ENCODE measurements at regions not wholly inside any gene's neighbourhood (a gene's known extent, or its start where the extent isn't known, plus 50 kb on each side); places are given as distances from the start of the nearest gene placed in this dataset.

DNA sequence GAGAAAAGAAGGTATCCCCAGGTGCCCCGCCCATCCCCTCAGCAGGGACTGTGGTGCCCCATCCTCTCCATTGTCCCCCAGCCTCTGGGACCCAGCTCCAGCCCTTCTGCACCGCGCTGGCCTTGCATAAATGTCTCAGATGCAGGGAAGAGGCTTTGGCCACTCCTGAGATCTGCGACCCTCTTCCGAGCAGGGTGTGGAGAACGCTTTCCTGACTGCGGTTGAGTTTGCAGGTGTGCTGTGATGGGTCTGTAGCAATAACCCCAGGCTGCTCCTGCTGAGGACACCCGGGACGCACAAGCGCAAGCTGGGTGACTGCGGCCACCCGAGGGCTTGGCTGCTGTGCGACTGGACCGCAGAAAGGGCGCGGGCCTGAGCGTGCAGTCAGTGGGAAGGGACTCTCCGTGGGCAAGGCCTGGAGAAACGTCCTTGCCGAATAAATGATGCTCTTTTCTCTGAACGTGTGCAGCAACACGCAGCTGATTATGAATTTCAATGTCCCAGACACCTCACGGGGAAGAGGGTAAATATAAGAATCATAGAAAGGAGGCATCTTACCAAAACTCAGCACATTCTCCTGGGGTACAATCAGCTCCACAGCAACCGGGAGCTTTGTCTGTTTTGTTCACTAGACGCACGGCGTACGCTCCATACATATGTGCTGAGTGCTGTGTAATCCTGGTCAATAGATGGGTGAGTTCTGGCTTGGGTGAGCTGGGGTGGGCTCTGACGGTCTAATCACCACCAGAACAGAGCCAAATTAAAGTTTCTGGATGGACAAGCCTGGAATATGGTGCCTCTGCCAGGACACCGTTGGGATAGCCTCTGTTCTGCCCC, 67.5 kb upstream of the ZNF516 start:
- Histone ChIP-seq H3K36me3 (ENCODE audit: control insufficient read depth in 2 of 4, insufficient read depth in 4 of 4, low read length in 3 of 4) (no peaks in the 10 kb centered on the region), H3K4ac (replicated peaks; ENCODE audit: insufficient read length, low read depth, low read length) (no peak overlapping the region), H3K14ac (ENCODE audit: insufficient read length) (no peak overlapping the region), H3K27me3 (replicated peaks in 1 of 4; ENCODE audit: control insufficient read depth in 3 of 4, extremely low read depth in 1 of 4, insufficient read depth in 3 of 4, low read length in 3 of 4) (no peaks in the 10 kb centered on the region), H3K79me1 (ENCODE audit: low read depth, low read length) (no peaks in the 10 kb centered on the region), H2BK5ac (ENCODE audit: low read depth, low read length) (no peak overlapping the region), H3K79me2 (ENCODE audit: control insufficient read depth in 1 of 2, insufficient read depth in 2 of 2, low read length in 2 of 2) (no peaks in the 10 kb centered on the region), H2BK12ac (ENCODE audit: low read depth, low read length) (peak overlapping the region; percentile 68; the same call in 1 of the 2 replicates), H3K18ac (ENCODE audit: extremely low read depth, low read length) (no peak overlapping the region), H3K56ac (replicated peaks; ENCODE audit: insufficient read length, low read depth, low read length) (no peak overlapping the region), H3K4me1 (replicated peaks in 1 of 4; ENCODE audit: control insufficient read depth in 3 of 4, insufficient read depth in 4 of 4, low read length in 3 of 4) (peaks cover 0 to 8% (median 2%) of the 10 kb centered on the region in 4 experiments; a peak in 2 of 7 replicates), H2BK15ac (ENCODE audit: low read length) (peak overlapping the region; percentile 29; the same call in 1 of the 2 replicates), H3K4me2 (ENCODE audit: insufficient read depth in 1 of 2, low read depth in 2 of 2, low read length in 2 of 2) (no peak overlapping the region), H4K91ac (replicated peaks; ENCODE audit: insufficient read length, low read length) (no peak overlapping the region), H4K5ac (ENCODE audit: insufficient read length, low read depth, low read length) (no peak overlapping the region), H2AFZ (ENCODE audit: low read length) (no peak overlapping the region), H2BK120ac (replicated peaks; ENCODE audit: low read depth, low read length) (no peak overlapping the region), H4K20me1 (replicated peaks in 1 of 2; ENCODE audit: control insufficient read depth in 1 of 2, insufficient read depth in 2 of 2, low read length in 2 of 2) (no peaks in the 10 kb centered on the region), H2AK5ac (ENCODE audit: low read depth, low read length) (no peak overlapping the region), H3K23me2 (ENCODE audit: low read depth, low read length) (no peaks in the 10 kb centered on the region), H2BK20ac (ENCODE audit: low read length) (no peak overlapping the region), H3K4me3 (ENCODE audit: extremely low read depth in 1 of 4, insufficient read depth in 2 of 4, low read depth in 3 of 4, low read length in 4 of 4) (no peak overlapping the region), H3K9me3 (ENCODE audit: insufficient read depth in 2 of 2, low read depth in 1 of 2, low read length in 1 of 2) (no peaks in the 10 kb centered on the region), H3K27ac (ENCODE audit: low read depth, low read length) (no peak overlapping the region), H3K9ac (replicated peaks in 1 of 4; ENCODE audit: extremely low read depth in 1 of 4, low read depth in 3 of 4, low read length in 3 of 4) (no peak overlapping the region), H3K23ac (ENCODE audit: insufficient read length) (no peak overlapping the region), H4K8ac (ENCODE audit: extremely low read depth, insufficient read depth, low read length) (no peak overlapping the region)
- CTCF ChIA-PET (ENCODE audit: partially characterized antibody) = interaction anchor here (0.7 to 1.1 kb wide), 2 partner anchors 18 to 24 kb away, joined by 3 read pairs; no protein-coding TSS in a partner anchor
- TF ChIP-seq SIN3A (conservative IDR thresholded peaks at IDR 0.05 in 1 of 2, IDR thresholded peaks at IDR 0.05 in 1 of 2; ENCODE audit: low read depth in 1 of 2, low read length in 2 of 2) = no peak
- TF ChIP-seq CHD2 (IDR thresholded peaks at IDR 0.05; ENCODE audit: low read length) = no peak
- no peak for TF ChIP-seq SP2 (IDR thresholded peaks at IDR 0.05; ENCODE audit: low read length)
- TF ChIP-seq SP4 (IDR thresholded peaks at IDR 0.05; ENCODE audit: low read length) = no peak
- TF ChIP-seq CTBP2 (IDR thresholded peaks at IDR 0.05; ENCODE audit: borderline replicate concordance, insufficient read depth, insufficient read length, low read length) = no peak
- no peak for TF ChIP-seq POLR2A (IDR thresholded peaks at IDR 0.05; ENCODE audit: control extremely low read depth in 1 of 2, low read depth in 2 of 2, low read length in 2 of 2)
- no peak for TF ChIP-seq GABPA (IDR thresholded peaks at IDR 0.05; ENCODE audit: borderline replicate concordance, insufficient read depth, low read length)
- TF ChIP-seq NANOG (IDR thresholded peaks at IDR 0.05; ENCODE audit: insufficient read depth, low read depth, low read length, poor library complexity, severe bottlenecking) = no peak
- TF ChIP-seq CREB1 (IDR thresholded peaks at IDR 0.05) = no peak
- TF ChIP-seq, protein P1, sequence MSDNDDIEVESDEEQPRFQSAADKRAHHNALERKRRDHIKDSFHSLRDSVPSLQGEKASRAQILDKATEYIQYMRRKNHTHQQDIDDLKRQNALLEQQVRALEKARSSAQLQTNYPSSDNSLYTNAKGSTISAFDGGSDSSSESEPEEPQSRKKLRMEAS (IDR thresholded peaks at IDR 0.05) = no peak
- no peak for TF ChIP-seq TAF1 (IDR thresholded peaks at IDR 0.05; ENCODE audit: low read depth, low read length)
- no peak for TF ChIP-seq RBBP5 (IDR thresholded peaks at IDR 0.05; ENCODE audit: borderline replicate concordance, low read depth, low read length)
- TF ChIP-seq MAFK (IDR thresholded peaks at IDR 0.05; ENCODE audit: low read depth, low read length) = no peak
- WGBS, 2 experiments (ENCODE audit: extremely low coverage in 1 of 2, insufficient coverage in 1 of 2, insufficient read length in 1 of 2, insufficient replicate concordance in 2 of 2, low coverage in 1 of 2, low lambda C conversion rate in 2 of 2, missing lambda C conversion rate in 1 of 2) = 93% methylated on average over 30 of the region's 30 CpGs; no CpG with 5 or more reads in 1 of the 2 experiments
- POLR2A ChIA-PET (ENCODE audit: partially characterized antibody) = no interaction called here
- FAIRE-seq (no peak), DNase-seq (ENCODE audit: low read depth in 1 of 2, low spot score in 2 of 2) (peak in 1 of 2 experiments; percentile 13)

Measured in H1 (cell line).